ENCODE measurements at regions not wholly inside any gene's neighbourhood (a gene's known extent, or its start where the extent isn't known, plus 50 kb on each side); places are given as distances from the start of the nearest gene placed in this dataset.

DNA sequence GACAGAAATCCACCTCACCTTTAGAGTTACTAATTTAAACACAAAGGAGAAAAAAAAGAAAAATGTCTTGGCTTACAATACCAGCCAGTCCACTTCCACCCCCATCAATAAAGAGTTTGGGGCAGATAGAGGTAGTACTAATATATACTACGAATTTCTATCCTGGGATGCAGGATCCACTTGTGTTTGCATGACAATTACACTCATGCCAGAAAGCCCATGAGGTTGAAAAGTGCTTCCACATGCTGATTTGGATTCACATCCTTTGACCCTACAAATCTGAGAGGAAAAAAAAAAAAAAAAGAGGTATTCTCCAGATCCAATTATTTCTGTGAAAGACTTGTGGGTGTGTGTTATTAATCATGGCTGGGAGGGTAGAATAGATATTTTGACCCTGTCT is 335.2 kb downstream of the SLITRK1 start:
- DNase-seq (ENCODE audit: low read depth in 1 of 2, low spot score in 1 of 2), result no peak
- no peak for TF ChIP-seq JUND (IDR thresholded peaks at IDR 0.05; ENCODE audit: low read depth)
- in situ Hi-C loops (cut with HindIII; ENCODE audit: low pct_unique_long_range_greater_than_20kb, low sequenced_read_pairs), result no loop called here

- DNase-seq (ENCODE audit: low read depth in 1 of 2, low spot score in 1 of 2), result no peak
- no peak for TF ChIP-seq JUND (IDR thresholded peaks at IDR 0.05; ENCODE audit: low read depth)
- in situ Hi-C loops (cut with HindIII; ENCODE audit: low pct_unique_long_range_greater_than_20kb, low sequenced_read_pairs), result no loop called here
Observed at GRCh38 chr13:83546476-83546875, 335.8 kb downstream of the SLITRK1 start.

- no peak for TF ChIP-seq JUND (IDR thresholded peaks at IDR 0.05; ENCODE audit: low read depth)
Observed at GRCh38 chr13:83538636-83539035, 343.6 kb downstream of the SLITRK1 start.

DNA sequence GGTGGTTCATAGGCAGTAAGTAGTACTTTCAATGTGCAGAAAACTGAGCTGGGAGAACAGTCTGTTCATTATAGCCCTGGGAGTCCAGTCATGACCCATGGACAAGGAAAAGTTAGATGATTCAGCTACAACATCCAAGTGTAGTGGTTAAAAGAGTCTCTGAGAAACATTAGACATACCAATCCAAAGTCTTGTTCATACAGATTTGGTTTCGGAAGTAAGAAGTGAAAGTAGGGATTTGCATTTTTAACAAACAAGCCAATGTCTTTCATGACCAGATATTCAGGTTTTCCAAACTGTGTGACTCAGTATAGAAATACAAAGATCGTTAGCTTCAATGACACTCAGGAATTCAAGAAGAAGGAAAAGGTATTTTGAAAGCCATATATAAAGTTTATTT is 345.3 kb downstream of the SLITRK1 start:
- in situ Hi-C loops (cut with HindIII; ENCODE audit: low pct_unique_long_range_greater_than_20kb, low sequenced_read_pairs), result no loop called here
- DNase-seq (ENCODE audit: low read depth in 1 of 2, low spot score in 1 of 2), result no peak
- TF ChIP-seq JUND (IDR thresholded peaks at IDR 0.05; ENCODE audit: low read depth), result no peak

More at GRCh38 chr13:83538636-83539035, 343.6 kb downstream of the SLITRK1 start:
- DNase-seq (ENCODE audit: low read depth in 1 of 2, low spot score in 1 of 2), result no peak
- in situ Hi-C loops (cut with HindIII; ENCODE audit: low pct_unique_long_range_greater_than_20kb, low sequenced_read_pairs), result no loop called here

GRCh38 chr13:83536153-83536552 is 346.1 kb downstream of the SLITRK1 start:
- no peak for DNase-seq (ENCODE audit: low read depth in 1 of 2, low spot score in 1 of 2)
- in situ Hi-C loops (cut with HindIII; ENCODE audit: low pct_unique_long_range_greater_than_20kb, low sequenced_read_pairs), result no loop called here
- no peak for TF ChIP-seq JUND (IDR thresholded peaks at IDR 0.05; ENCODE audit: low read depth)

GRCh38 chr13:83532809-83533208 is 349.5 kb downstream of the SLITRK1 start:
- no peak for TF ChIP-seq JUND (IDR thresholded peaks at IDR 0.05; ENCODE audit: low read depth)
- in situ Hi-C loops (cut with HindIII; ENCODE audit: low pct_unique_long_range_greater_than_20kb, low sequenced_read_pairs), result no loop called here
- DNase-seq (ENCODE audit: low read depth in 1 of 2, low spot score in 1 of 2), result no peak

DNA sequence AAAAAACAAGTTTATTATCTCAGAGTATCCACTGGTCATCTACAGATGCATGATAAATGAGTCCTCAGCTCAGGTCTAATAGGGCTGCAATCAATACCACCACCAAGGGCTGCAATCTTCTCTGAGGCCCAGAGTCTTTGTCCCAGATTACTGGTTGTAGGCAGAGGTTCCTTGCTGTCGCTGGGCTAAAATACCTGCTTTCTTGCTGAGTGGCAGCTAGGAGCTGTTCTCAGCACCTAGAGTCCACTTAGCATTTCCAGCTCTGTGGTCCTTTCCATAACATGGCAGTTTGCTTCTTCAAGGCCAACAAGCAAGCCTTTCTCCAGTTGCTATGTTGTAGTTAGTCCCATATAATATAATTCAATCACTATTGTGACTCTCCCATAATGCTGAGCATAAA is 351.3 kb downstream of the SLITRK1 start:
- in situ Hi-C loops (cut with HindIII; ENCODE audit: low pct_unique_long_range_greater_than_20kb, low sequenced_read_pairs), result no loop called here
- peak in 1 of 2 experiments; percentile 23 for DNase-seq (ENCODE audit: low read depth in 1 of 2, low spot score in 1 of 2)
- TF ChIP-seq JUND (IDR thresholded peaks at IDR 0.05; ENCODE audit: low read depth), result no peak

- DNase-seq (ENCODE audit: low read depth in 1 of 2, low spot score in 1 of 2), result no peak
- no peak for TF ChIP-seq JUND (IDR thresholded peaks at IDR 0.05; ENCODE audit: low read depth)
- in situ Hi-C loops (cut with HindIII; ENCODE audit: low pct_unique_long_range_greater_than_20kb, low sequenced_read_pairs), result no loop called here
Observed at GRCh38 chr13:83516781-83517180, 365.5 kb downstream of the SLITRK1 start.

- no peak for TF ChIP-seq JUND (IDR thresholded peaks at IDR 0.05; ENCODE audit: low read depth)
- in situ Hi-C loops (cut with HindIII; ENCODE audit: low pct_unique_long_range_greater_than_20kb, low sequenced_read_pairs), result no loop called here
- peak; percentile 11 to 37 for DNase-seq (ENCODE audit: low read depth in 1 of 2, low spot score in 1 of 2)
Observed at GRCh38 chr13:83515268-83516015, 366.8 kb downstream of the SLITRK1 start.

DNA sequence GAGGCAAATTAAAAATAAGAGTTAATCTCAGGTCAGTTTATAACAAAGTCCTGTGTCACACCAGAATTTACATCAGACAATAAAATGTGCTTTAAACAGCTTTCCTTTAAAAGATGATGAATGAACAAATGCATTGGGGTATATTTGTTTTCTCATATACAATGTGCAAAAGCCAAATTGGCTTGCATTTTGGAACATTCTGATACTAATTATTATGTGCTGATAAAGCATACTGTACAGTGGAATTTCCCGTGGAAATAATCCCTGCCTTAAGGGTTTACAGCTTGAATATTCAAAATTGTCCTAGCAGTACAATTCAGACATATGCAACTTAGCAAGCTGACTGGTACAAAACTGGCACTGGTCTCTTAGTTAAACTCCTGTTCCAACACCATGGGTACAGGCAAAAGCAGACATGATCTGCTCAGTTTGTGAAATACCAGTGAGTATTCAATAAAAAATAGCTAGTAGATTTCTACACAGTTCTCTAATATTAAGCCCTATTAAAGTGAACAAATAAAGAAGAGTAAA is 373.4 kb downstream of the SLITRK1 start:
- TF ChIP-seq JUND (IDR thresholded peaks at IDR 0.05; ENCODE audit: low read depth), result no peak
- DNase-seq (ENCODE audit: low read depth in 1 of 2, low spot score in 1 of 2), result no peak
- in situ Hi-C loops (cut with HindIII; ENCODE audit: low pct_unique_long_range_greater_than_20kb, low sequenced_read_pairs), result no loop called here

- in situ Hi-C loops (cut with HindIII; ENCODE audit: low pct_unique_long_range_greater_than_20kb, low sequenced_read_pairs), result no loop called here
- TF ChIP-seq JUND (IDR thresholded peaks at IDR 0.05; ENCODE audit: low read depth), result no peak
- DNase-seq (ENCODE audit: low read depth in 1 of 2, low spot score in 1 of 2), result no peak
Observed at GRCh38 chr13:83503424-83503823, 378.9 kb downstream of the SLITRK1 start.

- in situ Hi-C loops (cut with HindIII; ENCODE audit: low pct_unique_long_range_greater_than_20kb, low sequenced_read_pairs), result no loop called here
Observed at GRCh38 chr13:83499286-83499685, 383.0 kb downstream of the SLITRK1 start.

DNA sequence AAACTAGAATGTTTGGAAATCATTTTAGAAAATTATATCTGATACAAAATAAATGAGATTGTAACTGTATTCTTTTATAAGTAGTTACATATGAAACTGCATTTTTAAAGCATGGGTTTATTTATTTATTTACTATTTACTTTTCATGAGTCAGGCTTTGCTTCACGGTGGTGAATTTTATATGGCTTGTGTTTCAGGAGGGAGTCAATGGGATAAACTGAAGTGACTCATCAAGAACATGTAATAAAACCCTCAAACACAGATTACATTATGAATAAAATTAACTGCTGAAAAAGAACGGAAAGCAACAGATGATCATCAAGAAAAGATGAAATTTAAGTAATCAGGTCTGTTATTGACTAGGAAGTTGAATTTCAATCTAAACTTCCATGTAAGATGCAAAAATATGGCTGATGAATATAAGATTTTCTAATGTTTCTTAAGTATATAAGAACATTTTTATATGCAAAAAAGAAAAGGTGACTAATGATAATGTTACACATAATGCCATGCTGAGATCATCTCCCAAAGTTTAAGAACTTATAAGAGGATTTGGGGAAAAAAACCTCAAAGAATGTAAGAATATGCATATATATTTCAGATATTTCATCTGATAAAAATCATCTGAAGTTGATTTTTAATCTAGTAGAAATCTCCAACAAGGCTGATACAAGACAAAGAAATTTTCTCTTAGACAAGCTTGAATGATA is 383.6 kb downstream of the SLITRK1 start:
- no peak for TF ChIP-seq JUND (IDR thresholded peaks at IDR 0.05; ENCODE audit: low read depth)
- in situ Hi-C loops (cut with HindIII; ENCODE audit: low pct_unique_long_range_greater_than_20kb, low sequenced_read_pairs), result no loop called here
- DNase-seq (ENCODE audit: low read depth in 1 of 2, low spot score in 1 of 2), result no peak

More at GRCh38 chr13:83499286-83499685, 383.0 kb downstream of the SLITRK1 start:
- DNase-seq (ENCODE audit: low read depth in 1 of 2, low spot score in 1 of 2), result no peak
- no peak for TF ChIP-seq JUND (IDR thresholded peaks at IDR 0.05; ENCODE audit: low read depth)

Measured in T47D (cell line).